ENCODE measurements at regions not wholly inside any gene's neighbourhood (a gene's known extent, or its start where the extent isn't known, plus 50 kb on each side); places are given as distances from the start of the nearest gene placed in this dataset.

DNA sequence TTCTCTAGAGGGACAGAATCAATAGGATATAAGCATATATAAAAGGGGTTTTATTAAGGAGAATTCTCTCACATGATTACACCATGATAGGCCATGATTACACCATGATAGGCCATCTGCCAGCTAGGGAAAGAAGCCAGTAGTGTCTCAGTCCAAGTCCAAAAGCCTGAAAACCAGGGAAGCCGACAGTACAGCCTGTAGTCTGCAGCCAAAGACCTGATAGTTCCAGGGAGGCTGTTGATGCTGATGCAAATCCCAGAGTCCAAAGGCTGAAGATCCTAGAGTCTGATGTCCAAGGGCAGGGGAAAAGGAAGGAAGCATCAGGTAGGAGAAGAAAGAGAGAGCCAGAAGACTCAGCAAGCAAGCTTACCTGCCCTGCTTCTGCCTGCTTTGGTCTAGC lies 411.3 kb upstream of the EMCN start:
- TF ChIP-seq, protein P1, sequence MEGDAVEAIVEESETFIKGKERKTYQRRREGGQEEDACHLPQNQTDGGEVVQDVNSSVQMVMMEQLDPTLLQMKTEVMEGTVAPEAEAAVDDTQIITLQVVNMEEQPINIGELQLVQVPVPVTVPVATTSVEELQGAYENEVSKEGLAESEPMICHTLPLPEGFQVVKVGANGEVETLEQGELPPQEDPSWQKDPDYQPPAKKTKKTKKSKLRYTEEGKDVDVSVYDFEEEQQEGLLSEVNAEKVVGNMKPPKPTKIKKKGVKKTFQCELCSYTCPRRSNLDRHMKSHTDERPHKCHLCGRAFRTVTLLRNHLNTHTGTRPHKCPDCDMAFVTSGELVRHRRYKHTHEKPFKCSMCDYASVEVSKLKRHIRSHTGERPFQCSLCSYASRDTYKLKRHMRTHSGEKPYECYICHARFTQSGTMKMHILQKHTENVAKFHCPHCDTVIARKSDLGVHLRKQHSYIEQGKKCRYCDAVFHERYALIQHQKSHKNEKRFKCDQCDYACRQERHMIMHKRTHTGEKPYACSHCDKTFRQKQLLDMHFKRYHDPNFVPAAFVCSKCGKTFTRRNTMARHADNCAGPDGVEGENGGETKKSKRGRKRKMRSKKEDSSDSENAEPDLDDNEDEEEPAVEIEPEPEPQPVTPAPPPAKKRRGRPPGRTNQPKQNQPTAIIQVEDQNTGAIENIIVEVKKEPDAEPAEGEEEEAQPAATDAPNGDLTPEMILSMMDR (IDR thresholded peaks at IDR 0.05; ENCODE audit: low read depth, low read length): no peak
- no peak for TF ChIP-seq EZH2phosphoT487 (IDR thresholded peaks at IDR 0.05; ENCODE audit: low read depth)
